OCI-LY1 (cell line): ENCODE measurements at regions not wholly inside any gene's neighbourhood (a gene's known extent, or its start where the extent isn't known, plus 50 kb on each side); places are given as distances from the start of the nearest gene placed in this dataset.
"Not testable (repeated sequence)": the region's sequence is repeated elsewhere in the genome, so short reads cannot be mapped to it uniquely, and the experiment has no call there.

Experiments used
- H2AFZ ChIP-seq: fragments of 200-600 bp; sonication (generic), shearing (Covaris generic); 2 replicates; pipeline ENCODE4 v1.6.0; 2014; ENCODE audit warnings: antibody characterized with exemption, mild to moderate bottlenecking, low read length
- H3F3A ChIP-seq: fragments of 200-600 bp; sonication (generic), shearing (Covaris generic); 2 replicates; pipeline ENCODE4 v1.6.0; 2014; ENCODE audit warnings: mild to moderate bottlenecking, antibody characterized with exemption, low read length, moderate library complexity; ENCODE audit not compliant: insufficient read depth
- H3K27ac ChIP-seq: fragments of 200-600 bp; sonication (generic); 2 replicates; pipeline ENCODE4 v1.5.1; 2014; ENCODE audit warnings: low read length, mixed run types, mild to moderate bottlenecking, low read depth; ENCODE audit not compliant: poor library complexity, severe bottlenecking
- H3K27me3 ChIP-seq: fragments of 200-600 bp; sonication (generic); 2 replicates; pipeline ENCODE4 v1.6.0; 2014; ENCODE audit warnings: antibody characterized with exemption, mild to moderate bottlenecking, low read length, moderate library complexity; ENCODE audit not compliant: insufficient read depth
- H3K36me3 ChIP-seq: fragments of 200-600 bp; sonication (generic); 2 replicates; pipeline ENCODE4 v1.6.1; 2014; ENCODE audit warnings: mild to moderate bottlenecking, antibody characterized with exemption, low read length, moderate library complexity, mixed read lengths; ENCODE audit not compliant: insufficient read depth
- H3K4me1 ChIP-seq: fragments of 200-600 bp; sonication (generic); 2 replicates; pipeline ENCODE4 v1.5.1; 2014; ENCODE audit warnings: mild to moderate bottlenecking, low read length, moderate library complexity; ENCODE audit not compliant: insufficient read depth, severe bottlenecking
- H3K4me2 ChIP-seq: fragments of 200-600 bp; sonication (generic), shearing (Covaris generic); 2 replicates; pipeline ENCODE4 v1.6.1; 2014; ENCODE audit warnings: low read length
- H3K4me3 ChIP-seq: fragments of 200-600 bp; sonication (generic); 2 replicates; pipeline ENCODE4 v1.5.1; 2014; ENCODE audit warnings: low read length, low read depth, mild to moderate bottlenecking, mixed read lengths; ENCODE audit not compliant: poor library complexity, severe bottlenecking
- H3K79me2 ChIP-seq: fragments of 200-600 bp; shearing (Covaris generic); 2 replicates; pipeline ENCODE4 v1.6.1; 2016; ENCODE audit warnings: mixed run types, low read length, mixed read lengths; ENCODE audit not compliant: insufficient read depth
- H3K9ac ChIP-seq: fragments of 200-600 bp; sonication (generic), shearing (Covaris generic); 2 replicates; pipeline ENCODE4 v1.6.1; 2014; ENCODE audit warnings: mild to moderate bottlenecking, low read length, mixed read lengths
- H3K9me2 ChIP-seq: fragments of 200-600 bp; sonication (generic), shearing (Covaris generic); 2 replicates; pipeline ENCODE4 v1.6.1; 2014; ENCODE audit warnings: low read depth, mild to moderate bottlenecking, low read length, mixed read lengths
- H3K9me3 ChIP-seq: fragments of 200-600 bp; shearing (Covaris generic); 2 replicates; pipeline ENCODE4 v1.6.1; 2014; ENCODE audit warnings: low read length, mixed read lengths
- H4K20me1 ChIP-seq: fragments of 200-600 bp; sonication (generic), shearing (Covaris generic); 2 replicates; pipeline ENCODE4 v1.6.0; 2016; ENCODE audit warnings: mild to moderate bottlenecking, low read length; ENCODE audit not compliant: insufficient read depth
- CTCF ChIP-seq: fragments of 200-600 bp; sonication (generic), shearing (Covaris generic); IDR thresholded peaks from 2 replicates; pipeline ENCODE4 v1.5.1; 2017; ENCODE audit warnings: mild to moderate bottlenecking, antibody characterized with exemption, low read length, moderate library complexity, mixed read lengths
- EZH2 ChIP-seq: fragments of 200-600 bp; sonication (generic), shearing (Covaris generic); IDR thresholded peaks from 2 replicates; pipeline ENCODE4 v1.8.0; 2017; ENCODE audit warnings: borderline replicate concordance, mixed run types, mild to moderate bottlenecking, antibody characterized with exemption, low read length, moderate library complexity, mixed read lengths

GRCh38 chr20:26373066-26373465 lies 676.4 kb upstream of the ZNF337 start:
- not testable (repeated sequence) for H3K4me1 ChIP-seq, H2AFZ ChIP-seq

GRCh38 chr20:26354511-26354910 lies 657.9 kb upstream of the ZNF337 start:
- Histone ChIP-seq H4K20me1 (no peaks in the 10 kb centered on the region), H2AFZ (no peak overlapping the region), H3K79me2 (no peaks in the 10 kb centered on the region), H3K4me1 (no peaks in the 10 kb centered on the region), H3K9ac (no peak overlapping the region), H3K27ac (no peak overlapping the region), H3K4me3 (no peak overlapping the region), H3K9me2 (no peaks in the 10 kb centered on the region), H3K36me3 (no peaks in the 10 kb centered on the region), H3K27me3 (no peaks in the 10 kb centered on the region), H3K4me2 (no peak overlapping the region), H3K9me3 (no peaks in the 10 kb centered on the region), H3F3A (no peaks in the 10 kb centered on the region)
- TF ChIP-seq EZH2, result no peak
- no peak for TF ChIP-seq CTCF

More at GRCh38 chr20:26373066-26373465, 676.4 kb upstream of the ZNF337 start:
- not testable (repeated sequence) for H3K4me2 ChIP-seq, H3K4me3 ChIP-seq, H3K9me2 ChIP-seq, H3K36me3 ChIP-seq, H3K79me2 ChIP-seq, H3K9me3 ChIP-seq, H3K9ac ChIP-seq, H3K27ac ChIP-seq, H3K27me3 ChIP-seq, H4K20me1 ChIP-seq, H3F3A ChIP-seq

- Histone ChIP-seq H3K27ac (no peak overlapping the region), H3K36me3 (no peaks in the 10 kb centered on the region), H3K9me2 (no peaks in the 10 kb centered on the region), H3K4me3 (no peak overlapping the region), H3K79me2 (no peaks in the 10 kb centered on the region), H3K27me3 (no peaks in the 10 kb centered on the region), H3K4me1 (no peaks in the 10 kb centered on the region), H3K9ac (no peak overlapping the region), H2AFZ (no peak overlapping the region), H3K9me3 (no peaks in the 10 kb centered on the region), H4K20me1 (no peaks in the 10 kb centered on the region), H3F3A (no peaks in the 10 kb centered on the region), H3K4me2 (no peak overlapping the region)
- no peak for TF ChIP-seq CTCF
- no peak for TF ChIP-seq EZH2
Measured at GRCh38 chr20:26347396-26347795, 650.7 kb upstream of the ZNF337 start.

GRCh38 chr20:26340460-26341065 lies 643.9 kb upstream of the ZNF337 start:
- H3K4me2 ChIP-seq, H4K20me1 ChIP-seq, H3K4me1 ChIP-seq, H3K27ac ChIP-seq, H3K27me3 ChIP-seq, H2AFZ ChIP-seq, H3K9me3 ChIP-seq, H3K79me2 ChIP-seq, H3F3A ChIP-seq, H3K36me3 ChIP-seq, H3K9me2 ChIP-seq, H3K9ac ChIP-seq, H3K4me3 ChIP-seq: not testable (repeated sequence)
